T-helper 17 cell (primary cell): ENCODE measurements at regions not wholly inside any gene's neighbourhood (a gene's known extent, or its start where the extent isn't known, plus 50 kb on each side); places are given as distances from the start of the nearest gene placed in this dataset.

Experiments used
- ATAC-seq: fragments of 150-1000 bp; cut with Tn5 transposase; 2 replicates; pipeline ENCODE4 v1.10.0; 2021; ENCODE audit warnings: mild to moderate bottlenecking, moderate library complexity
- DNase-seq, 3 donors: peaks; one replicate each; pipeline versions ENCODE4 v3.0.0 to v3.0.0-alpha.2; 2020 to 2021
- H3K9me3 ChIP-seq: one replicate; pipeline ENCODE4 v1.7.0; 2013; ENCODE audit warnings: low read length, mild to moderate bottlenecking; ENCODE audit not compliant: control insufficient read depth, poor library complexity, severe bottlenecking
- H3K27ac Mint-ChIP-seq: one replicate; pipeline ENCODE4 v1.8.0; 2022; ENCODE audit warnings: mild to moderate bottlenecking, moderate library complexity, mixed read lengths
- H3K27me3 Mint-ChIP-seq: one replicate; pipeline ENCODE4 v1.8.0; 2022; ENCODE audit warnings: mixed read lengths
- H3K36me3 Mint-ChIP-seq: one replicate; pipeline ENCODE4 v1.8.0; 2022; ENCODE audit warnings: low read depth, mixed read lengths
- H3K4me1 Mint-ChIP-seq: one replicate; pipeline ENCODE4 v1.8.0; 2022; ENCODE audit warnings: mild to moderate bottlenecking, mixed read lengths
- H3K4me3 Mint-ChIP-seq: one replicate; pipeline ENCODE4 v1.8.0; 2022; ENCODE audit warnings: mild to moderate bottlenecking, moderate library complexity, mixed read lengths

- Mint-ChIP-seq H3K27ac (no peak overlapping the region), H3K4me1 (peaks cover 10% of the 10 kb centered on the region), H3K36me3 (no peaks in the 10 kb centered on the region), H3K4me3 (no peak overlapping the region), H3K27me3 (no peaks in the 10 kb centered on the region)
- H3K9me3 ChIP-seq = no peaks in the 10 kb centered on the region
- ATAC-seq (no peak), DNase-seq (no peak)
Measured at GRCh38 chr12:67501362-67501761, 147.2 kb upstream of the DYRK2 start.

- DNase-seq = no peak
- peaks cover 10% of the 10 kb centered on the region for H3K4me1 Mint-ChIP-seq
- H3K9me3 ChIP-seq = no peaks in the 10 kb centered on the region
- no peak overlapping the region for H3K4me3 Mint-ChIP-seq
- H3K27me3 Mint-ChIP-seq = no peaks in the 10 kb centered on the region
- no peak overlapping the region for H3K27ac Mint-ChIP-seq
- no peaks in the 10 kb centered on the region for H3K36me3 Mint-ChIP-seq
- no peak for ATAC-seq
Measured at GRCh38 chr12:67504026-67504425, 144.5 kb upstream of the DYRK2 start.

- H3K4me1 Mint-ChIP-seq = peaks cover 8% of the 10 kb centered on the region
- no peaks in the 10 kb centered on the region for H3K9me3 ChIP-seq
- no peaks in the 10 kb centered on the region for H3K36me3 Mint-ChIP-seq
- no peaks in the 10 kb centered on the region for H3K27me3 Mint-ChIP-seq
- H3K27ac Mint-ChIP-seq = no peak overlapping the region
- ATAC-seq (no peak), DNase-seq (no peak)
- H3K4me3 Mint-ChIP-seq = no peak overlapping the region
Measured at GRCh38 chr12:67506739-67507138, 141.8 kb upstream of the DYRK2 start.

- H3K27me3 Mint-ChIP-seq = no peaks in the 10 kb centered on the region
- H3K4me3 Mint-ChIP-seq = no peak overlapping the region
- no peak overlapping the region for H3K27ac Mint-ChIP-seq
- ATAC-seq (no peak), DNase-seq (no peak)
- H3K36me3 Mint-ChIP-seq = no peaks in the 10 kb centered on the region
- H3K4me1 Mint-ChIP-seq = peaks cover 14% of the 10 kb centered on the region
- H3K9me3 ChIP-seq = no peaks in the 10 kb centered on the region
Measured at GRCh38 chr12:67508830-67509229, 139.7 kb upstream of the DYRK2 start.

- H3K36me3 Mint-ChIP-seq = no peaks in the 10 kb centered on the region
- ATAC-seq = no peak
- no peak overlapping the region for H3K27ac Mint-ChIP-seq
- H3K27me3 Mint-ChIP-seq = no peaks in the 10 kb centered on the region
- no peak for DNase-seq
- peaks cover 15% of the 10 kb centered on the region for H3K4me1 Mint-ChIP-seq
- no peaks in the 10 kb centered on the region for H3K9me3 ChIP-seq
- H3K4me3 Mint-ChIP-seq = no peak overlapping the region
Measured at GRCh38 chr12:67509666-67510386, 138.7 kb upstream of the DYRK2 start.

GRCh38 chr12:67512061-67512460 is 136.5 kb upstream of the DYRK2 start:
- H3K36me3 Mint-ChIP-seq = no peaks in the 10 kb centered on the region
- no peak for DNase-seq
- no peaks in the 10 kb centered on the region for H3K9me3 ChIP-seq
- peaks cover 36% of the 10 kb centered on the region for H3K4me1 Mint-ChIP-seq
- peak overlapping the region; percentile 60 for H3K27ac Mint-ChIP-seq
- H3K27me3 Mint-ChIP-seq = no peaks in the 10 kb centered on the region
- ATAC-seq = no peak
- no peak overlapping the region for H3K4me3 Mint-ChIP-seq

- Mint-ChIP-seq H3K27me3 (no peaks in the 10 kb centered on the region), H3K36me3 (no peaks in the 10 kb centered on the region), H3K4me3 (peak overlapping the region; percentile 76), H3K27ac (peak overlapping the region; percentile 86), H3K4me1 (peaks cover 40% of the 10 kb centered on the region)
- no peaks in the 10 kb centered on the region for H3K9me3 ChIP-seq
- ATAC-seq (no peak), DNase-seq (no peak)
Measured at GRCh38 chr12:67514502-67514901, 134.0 kb upstream of the DYRK2 start.

GRCh38 chr12:67515679-67516340 is 132.7 kb upstream of the DYRK2 start:
- DNase-seq (no peak), ATAC-seq (peak; percentile 89)
- no peaks in the 10 kb centered on the region for H3K9me3 ChIP-seq
- H3K27me3 Mint-ChIP-seq = no peaks in the 10 kb centered on the region
- peaks cover 40% of the 10 kb centered on the region for H3K4me1 Mint-ChIP-seq
- no peaks in the 10 kb centered on the region for H3K36me3 Mint-ChIP-seq
- peak overlapping the region; percentile 76 for H3K4me3 Mint-ChIP-seq
- peak overlapping the region; percentile 86 for H3K27ac Mint-ChIP-seq

- H3K9me3 ChIP-seq = no peaks in the 10 kb centered on the region
- Mint-ChIP-seq H3K4me3 (no peak overlapping the region), H3K27ac (peak overlapping the region; percentile 21), H3K36me3 (no peaks in the 10 kb centered on the region), H3K4me1 (peaks cover 33% of the 10 kb centered on the region), H3K27me3 (no peaks in the 10 kb centered on the region)
- DNase-seq (no peak), ATAC-seq (no peak)
Measured at GRCh38 chr12:67517181-67517887, 131.2 kb upstream of the DYRK2 start.

GRCh38 chr12:67519484-67520433 is 128.8 kb upstream of the DYRK2 start:
- H3K36me3 Mint-ChIP-seq = no peaks in the 10 kb centered on the region
- H3K4me3 Mint-ChIP-seq = no peak overlapping the region
- ATAC-seq = no peak
- H3K9me3 ChIP-seq = no peaks in the 10 kb centered on the region
- no peak overlapping the region for H3K27ac Mint-ChIP-seq
- H3K27me3 Mint-ChIP-seq = no peaks in the 10 kb centered on the region
- no peak for DNase-seq
- peaks cover 26% of the 10 kb centered on the region for H3K4me1 Mint-ChIP-seq

GRCh38 chr12:67520606-67521005 is 127.9 kb upstream of the DYRK2 start:
- ATAC-seq = no peak
- no peaks in the 10 kb centered on the region for H3K27me3 Mint-ChIP-seq
- no peak for DNase-seq
- no peak overlapping the region for H3K27ac Mint-ChIP-seq
- H3K36me3 Mint-ChIP-seq = no peaks in the 10 kb centered on the region
- no peaks in the 10 kb centered on the region for H3K9me3 ChIP-seq
- H3K4me1 Mint-ChIP-seq = peaks cover 17% of the 10 kb centered on the region
- H3K4me3 Mint-ChIP-seq = no peak overlapping the region

GRCh38 chr12:67522222-67522621 is 126.3 kb upstream of the DYRK2 start:
- H3K4me3 Mint-ChIP-seq = no peak overlapping the region
- no peaks in the 10 kb centered on the region for H3K9me3 ChIP-seq
- H3K36me3 Mint-ChIP-seq = no peaks in the 10 kb centered on the region
- no peak for DNase-seq
- peaks cover 6% of the 10 kb centered on the region for H3K4me1 Mint-ChIP-seq
- no peak overlapping the region for H3K27ac Mint-ChIP-seq
- ATAC-seq = no peak
- H3K27me3 Mint-ChIP-seq = no peaks in the 10 kb centered on the region

GRCh38 chr12:67523538-67523937 is 125.0 kb upstream of the DYRK2 start:
- no peak overlapping the region for H3K27ac Mint-ChIP-seq
- no peaks in the 10 kb centered on the region for H3K9me3 ChIP-seq
- H3K4me1 Mint-ChIP-seq = peaks cover 5% of the 10 kb centered on the region
- H3K36me3 Mint-ChIP-seq = no peaks in the 10 kb centered on the region
- H3K4me3 Mint-ChIP-seq = no peak overlapping the region
- no peak for ATAC-seq
- no peaks in the 10 kb centered on the region for H3K27me3 Mint-ChIP-seq
- DNase-seq = no peak
